GM23248 (cell line): ENCODE measurements at regions not wholly inside any gene's neighbourhood (a gene's known extent, or its start where the extent isn't known, plus 50 kb on each side); places are given as distances from the start of the nearest gene placed in this dataset.

Source experiments
- DNase-seq: peaks from one replicate; pipeline ENCODE4 v3.0.0-alpha.2; 2015
- H2AFZ ChIP-seq: fragments of 200-600 bp; sonication (generic); 2 replicates; pipeline ENCODE4 v1.6.1; 2016; ENCODE audit warnings: antibody characterized with exemption
- H3F3A ChIP-seq: fragments of 200-600 bp; sonication (generic); 2 replicates; pipeline ENCODE4 v1.6.1; 2016; ENCODE audit warnings: mild to moderate bottlenecking, antibody characterized with exemption, mixed run types; ENCODE audit not compliant: insufficient read depth
- H3K27ac ChIP-seq: fragments of 200-600 bp; sonication (generic); 2 replicates; pipeline ENCODE4 v1.5.1; 2016; ENCODE audit warnings: mild to moderate bottlenecking
- H3K27me3 ChIP-seq: fragments of 200-600 bp; sonication (generic); replicated peaks from 2 replicates; pipeline ENCODE4 v1.6.1; 2016; ENCODE audit warnings: mild to moderate bottlenecking; ENCODE audit not compliant: insufficient read depth
- H3K36me3 ChIP-seq: fragments of 200-600 bp; sonication (generic); 2 replicates; pipeline ENCODE4 v1.6.1; 2016; ENCODE audit warnings: low read depth, mild to moderate bottlenecking
- H3K4me1 ChIP-seq: fragments of 200-600 bp; sonication (generic); 2 replicates; pipeline ENCODE4 v1.6.1; 2016; ENCODE audit warnings: mild to moderate bottlenecking; ENCODE audit not compliant: insufficient read depth
- H3K4me2 ChIP-seq: fragments of 200-600 bp; sonication (generic); one replicate; pipeline ENCODE4 v1.6.1; 2016; ENCODE audit warnings: mild to moderate bottlenecking; ENCODE audit not compliant: unreplicated experiment
- H3K4me3 ChIP-seq: fragments of 200-600 bp; sonication (generic); 2 replicates; pipeline ENCODE4 v1.5.1; 2016; ENCODE audit warnings: mild to moderate bottlenecking
- H3K79me2 ChIP-seq: fragments of 200-600 bp; sonication (generic); 2 replicates; pipeline ENCODE4 v1.6.1; 2016; ENCODE audit warnings: mild to moderate bottlenecking; ENCODE audit not compliant: insufficient read depth
- H3K9ac ChIP-seq: fragments of 200-600 bp; sonication (generic); 2 replicates; pipeline ENCODE4 v1.6.1; 2016; ENCODE audit warnings: mild to moderate bottlenecking
- H3K9me2 ChIP-seq: fragments of 200-600 bp; sonication (generic); 2 replicates; pipeline ENCODE4 v1.6.1; 2016; ENCODE audit warnings: mixed run types, mild to moderate bottlenecking, moderate library complexity; ENCODE audit not compliant: insufficient read depth
- H3K9me3 ChIP-seq: fragments of 200-600 bp; sonication (generic); one replicate; pipeline ENCODE4 v1.6.1; 2017; ENCODE audit warnings: low read depth
- H4K20me1 ChIP-seq: fragments of 200-600 bp; sonication (generic); 2 replicates; pipeline ENCODE4 v1.6.0; 2016; ENCODE audit not compliant: insufficient read depth
- EZH2 ChIP-seq: fragments of 200-600 bp; sonication (generic); IDR thresholded peaks from 2 replicates; pipeline ENCODE4 v1.6.1; 2018; ENCODE audit warnings: antibody characterized with exemption, mild to moderate bottlenecking; ENCODE audit not compliant: insufficient read depth, poor library complexity, severe bottlenecking
- EZH2phosphoT487 ChIP-seq: fragments of 200-600 bp; sonication (generic); IDR thresholded peaks from 2 replicates; pipeline ENCODE4 v1.6.1; 2018; ENCODE audit warnings: antibody characterized with exemption, moderate library complexity, mild to moderate bottlenecking, low read depth; ENCODE audit not compliant: insufficient read depth
- WGBS, 2 experiments: methylation state at CpG; one replicate each; pipeline ENCODE4 v1.1.6; 2015 to 2017; ENCODE audit warnings: low lambda C conversion rate in 2 of 2, low coverage in 1 of 2; ENCODE audit errors: missing lambda C conversion rate in 2 of 2; 5-methylcytosine and 5-hydroxymethylcytosine counted together
- in situ Hi-C: fragments of 300-500 bp; cut with MboI; formaldehyde crosslinking; loops from 2 replicates; pipeline ENCODE4 v1.15.0; 2020

GRCh38 chr18:38843291-38843690 lies 1277.7 kb upstream of the CELF4 start:
- no peaks in the 10 kb centered on the region for H3K9me3 ChIP-seq
- no peak overlapping the region for H3K4me3 ChIP-seq
- DNase-seq: no peak
- H3K9ac ChIP-seq: no peak overlapping the region
- H3K36me3 ChIP-seq: no peaks in the 10 kb centered on the region
- no peaks in the 10 kb centered on the region for H3K4me1 ChIP-seq
- no peaks in the 10 kb centered on the region for H3K9me2 ChIP-seq
- TF ChIP-seq EZH2 (no peak), EZH2phosphoT487 (no peak)
- H4K20me1 ChIP-seq: no peaks in the 10 kb centered on the region
- H3K79me2 ChIP-seq: no peaks in the 10 kb centered on the region
- H3K27ac ChIP-seq: no peak overlapping the region
- no peak overlapping the region for H3K4me2 ChIP-seq
- no peaks in the 10 kb centered on the region for H3F3A ChIP-seq
- WGBS, 2 experiments: 7 to 14% methylated on average over 2 of the region's 2 CpGs
- in situ Hi-C loops: no loop called here
- no peak overlapping the region for H2AFZ ChIP-seq
- no peaks in the 10 kb centered on the region for H3K27me3 ChIP-seq

DNA sequence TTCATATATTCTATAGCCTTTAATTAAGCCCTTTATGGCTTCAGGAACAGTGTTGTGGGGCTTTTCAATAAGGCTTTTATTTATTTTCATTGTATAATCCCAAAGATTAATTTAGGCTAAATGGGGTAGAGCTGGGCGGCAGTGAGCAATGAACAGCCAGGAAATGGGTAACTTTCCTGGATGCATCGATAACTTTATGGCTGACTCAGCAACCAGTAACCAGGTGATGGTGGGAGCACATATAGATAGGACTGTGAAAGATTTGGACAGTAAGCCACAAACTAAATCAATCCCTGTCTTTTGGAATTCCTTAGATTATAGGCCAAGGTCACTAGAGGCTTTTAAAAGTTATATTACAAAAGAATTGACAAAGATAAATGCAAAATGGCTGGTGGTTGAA lies 1260.6 kb upstream of the CELF4 start:
- WGBS, 2 experiments: 27 to 47% methylated on average over 2 of the region's 2 CpGs

GRCh38 chr18:38811209-38811608 lies 1245.6 kb upstream of the CELF4 start:
- Histone ChIP-seq H3K9ac (no peak overlapping the region), H3K79me2 (no peaks in the 10 kb centered on the region), H3K9me3 (no peaks in the 10 kb centered on the region), H3K9me2 (no peaks in the 10 kb centered on the region), H3K4me2 (no peak overlapping the region), H3K27me3 (no peaks in the 10 kb centered on the region), H3K36me3 (no peaks in the 10 kb centered on the region), H3K27ac (no peak overlapping the region), H4K20me1 (no peaks in the 10 kb centered on the region), H3K4me1 (no peaks in the 10 kb centered on the region), H3K4me3 (no peak overlapping the region), H3F3A (no peaks in the 10 kb centered on the region), H2AFZ (no peak overlapping the region)
- in situ Hi-C loops: no loop called here
- no peak for TF ChIP-seq EZH2phosphoT487
- TF ChIP-seq EZH2: no peak
- WGBS, 2 experiments: 14 to 18% methylated on average over 2 of the region's 2 CpGs
- no peak for DNase-seq

More for the DNA sequence above, 1260.6 kb upstream of the CELF4 start:
- in situ Hi-C loops: no loop called here
- no peaks in the 10 kb centered on the region for H3K79me2 ChIP-seq
- H3K9me3 ChIP-seq: no peaks in the 10 kb centered on the region
- no peaks in the 10 kb centered on the region for H3K9me2 ChIP-seq
- H3F3A ChIP-seq: no peaks in the 10 kb centered on the region
- no peaks in the 10 kb centered on the region for H3K36me3 ChIP-seq
- H3K27ac ChIP-seq: no peak overlapping the region
- H3K4me1 ChIP-seq: no peaks in the 10 kb centered on the region
- H4K20me1 ChIP-seq: no peaks in the 10 kb centered on the region
- no peaks in the 10 kb centered on the region for H3K27me3 ChIP-seq
- H2AFZ ChIP-seq: no peak overlapping the region
- no peak for DNase-seq
- TF ChIP-seq EZH2phosphoT487 (no peak), EZH2 (no peak)
- no peak overlapping the region for H3K9ac ChIP-seq
- H3K4me3 ChIP-seq: no peak overlapping the region
- H3K4me2 ChIP-seq: no peak overlapping the region

DNA sequence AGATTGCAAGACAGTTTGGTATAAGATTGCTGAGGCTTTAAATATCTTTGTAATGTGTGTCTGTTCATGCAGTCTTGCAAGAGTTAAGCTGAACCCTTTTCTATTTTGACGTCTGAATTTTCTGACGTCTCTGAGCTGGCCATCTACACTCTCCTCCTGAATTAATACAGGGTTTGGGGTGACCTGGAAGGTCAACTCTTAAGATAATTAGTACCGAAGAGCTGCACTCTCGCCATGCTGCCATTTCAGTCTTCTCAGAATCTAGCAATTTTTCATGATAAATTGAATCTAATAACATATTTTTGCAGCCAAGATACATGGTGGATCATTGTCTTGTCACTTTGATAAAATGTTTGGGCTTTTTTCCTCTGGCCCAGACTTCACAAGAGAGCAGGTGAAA lies 1245.2 kb upstream of the CELF4 start:
- in situ Hi-C loops: no loop called here
- TF ChIP-seq EZH2phosphoT487 (no peak), EZH2 (no peak)
- Histone ChIP-seq H2AFZ (no peak overlapping the region), H3K4me2 (no peak overlapping the region), H3F3A (no peaks in the 10 kb centered on the region), H3K9me2 (no peaks in the 10 kb centered on the region), H3K9ac (no peak overlapping the region), H3K4me3 (no peak overlapping the region), H3K36me3 (no peaks in the 10 kb centered on the region), H3K9me3 (no peaks in the 10 kb centered on the region), H3K27me3 (no peaks in the 10 kb centered on the region), H4K20me1 (no peaks in the 10 kb centered on the region), H3K27ac (no peak overlapping the region), H3K4me1 (no peaks in the 10 kb centered on the region), H3K79me2 (no peaks in the 10 kb centered on the region)
- DNase-seq: no peak
- 5 to 16% methylated on average over 4 of the region's 4 CpGs for WGBS, 2 experiments

DNA sequence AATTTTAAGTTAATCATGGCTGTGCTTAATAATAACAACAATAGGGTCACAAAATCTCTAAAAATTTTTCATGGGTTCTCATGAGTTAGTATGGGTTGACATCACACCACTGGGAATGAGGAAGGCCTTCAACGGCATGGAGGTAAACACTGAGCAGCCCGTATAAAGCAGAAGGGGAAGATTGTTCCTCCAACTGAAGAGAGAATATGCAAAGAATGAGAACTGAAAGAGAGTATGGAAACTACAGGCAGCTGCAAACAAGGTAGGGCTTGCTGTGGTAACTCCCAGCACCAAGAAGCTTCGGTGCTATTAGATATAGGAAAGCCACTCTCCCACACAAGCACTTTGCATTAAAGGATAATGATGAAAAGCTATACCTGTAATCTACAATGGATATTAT lies 1242.3 kb upstream of the CELF4 start:
- Histone ChIP-seq H3K27me3 (no peaks in the 10 kb centered on the region), H3K27ac (no peak overlapping the region), H3K36me3 (no peaks in the 10 kb centered on the region), H3K79me2 (no peaks in the 10 kb centered on the region), H3K9me2 (no peaks in the 10 kb centered on the region), H3K9ac (no peak overlapping the region), H4K20me1 (no peaks in the 10 kb centered on the region), H2AFZ (no peak overlapping the region), H3K9me3 (no peaks in the 10 kb centered on the region), H3F3A (no peaks in the 10 kb centered on the region), H3K4me2 (no peak overlapping the region), H3K4me1 (no peaks in the 10 kb centered on the region), H3K4me3 (no peak overlapping the region)
- TF ChIP-seq EZH2phosphoT487 (no peak), EZH2 (no peak)
- 20 to 22% methylated on average over 3 of the region's 3 CpGs for WGBS, 2 experiments
- DNase-seq: no peak
- in situ Hi-C loops: no loop called here
